Activated CD4-positive, alpha-beta T cell treated with anti-CD3 and anti-CD28 coated beads, Interleukin-10, Interleukin-2, amounts not matched to agents 100 ng/mL and 50 ng/mL, durations not matched to agents 16 hours and 8 hours (primary cell): ENCODE measurements at regions not wholly inside any gene's neighbourhood (a gene's known extent, or its start where the extent isn't known, plus 50 kb on each side); places are given as distances from the start of the nearest gene placed in this dataset.
"Not testable (repeated sequence)": the region's sequence is repeated elsewhere in the genome, so short reads cannot be mapped to it uniquely, and the experiment has no call there.

Experiments used
- DNase-seq: peaks from one replicate; pipeline ENCODE4 v3.0.0-alpha.2; 2020

DNA sequence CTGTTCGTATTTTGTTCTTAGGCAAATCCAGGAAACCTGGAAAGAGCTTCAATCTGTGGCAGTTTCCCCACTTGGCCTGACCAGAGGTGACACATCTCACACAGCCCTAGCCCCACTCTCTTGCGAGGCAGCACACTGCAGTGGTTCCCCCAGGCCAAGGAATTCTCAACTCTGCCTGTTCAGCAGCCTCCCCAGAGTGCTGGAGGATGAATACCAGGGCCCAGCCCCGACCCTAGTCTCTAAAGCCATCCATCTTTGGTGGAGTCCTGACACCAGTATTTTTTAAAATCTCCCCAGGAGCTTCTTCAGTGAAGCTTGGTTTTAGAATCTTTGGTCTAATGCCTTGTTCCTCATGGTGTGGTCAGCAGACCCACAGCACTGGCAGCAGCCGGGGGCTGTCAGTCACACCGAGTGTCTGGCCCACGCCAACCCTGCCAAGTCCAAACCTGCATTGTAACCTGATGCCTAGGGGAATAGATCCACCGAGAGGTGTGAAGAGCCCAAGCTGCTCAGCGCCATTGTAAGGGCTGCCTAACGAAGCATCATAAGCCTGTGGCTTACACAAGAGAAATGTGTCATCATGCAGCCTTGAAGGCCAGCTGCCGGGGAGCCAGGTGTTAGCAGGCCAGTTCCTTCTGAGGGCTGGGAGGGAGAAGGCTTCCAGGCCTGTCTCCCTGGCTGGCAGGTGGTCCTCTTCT is 428.7 kb upstream of the ID2 start:
- DNase-seq: no peak

DNA sequence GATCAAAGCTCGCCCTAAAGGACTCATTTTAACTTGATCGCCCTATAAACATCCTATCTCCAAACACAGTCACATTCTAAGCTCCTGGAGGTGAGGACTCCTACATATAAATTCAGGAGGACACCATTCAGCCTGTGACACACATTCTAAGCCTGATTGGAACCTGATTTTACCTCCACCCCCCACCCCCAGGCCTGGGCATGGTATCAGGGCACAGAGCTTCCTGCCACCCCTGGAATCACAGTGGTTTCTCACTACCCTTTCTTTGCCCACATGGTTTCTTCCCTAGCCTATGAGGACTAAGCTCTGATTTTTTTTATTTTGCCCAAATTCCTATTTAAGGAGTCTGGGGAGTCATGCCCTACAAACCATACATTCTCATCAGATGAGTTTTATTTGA is 428.1 kb upstream of the ID2 start:
- no peak for DNase-seq

DNA sequence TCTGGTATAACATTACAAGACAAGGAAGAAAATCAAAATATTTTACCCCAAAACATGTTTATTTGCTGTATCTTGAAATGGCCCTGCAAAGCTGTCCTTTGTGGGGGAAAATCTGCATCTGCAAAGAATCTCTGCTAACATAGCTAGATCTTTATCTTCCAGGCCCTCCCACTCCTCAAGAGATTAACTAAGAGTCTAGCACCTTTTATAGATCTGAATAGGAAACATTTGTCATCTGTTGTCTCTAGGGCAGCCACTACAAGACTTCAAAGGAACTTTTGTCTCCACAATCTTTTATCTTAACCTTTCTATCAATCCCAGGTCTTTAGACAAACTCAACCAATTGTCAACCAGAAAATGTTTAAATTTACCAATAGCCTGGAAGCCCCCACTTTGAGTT is 427.6 kb upstream of the ID2 start:
- not testable (repeated sequence) for DNase-seq

GRCh38 chr2:8254791-8255447 is 426.9 kb upstream of the ID2 start:
- no peak for DNase-seq

DNA sequence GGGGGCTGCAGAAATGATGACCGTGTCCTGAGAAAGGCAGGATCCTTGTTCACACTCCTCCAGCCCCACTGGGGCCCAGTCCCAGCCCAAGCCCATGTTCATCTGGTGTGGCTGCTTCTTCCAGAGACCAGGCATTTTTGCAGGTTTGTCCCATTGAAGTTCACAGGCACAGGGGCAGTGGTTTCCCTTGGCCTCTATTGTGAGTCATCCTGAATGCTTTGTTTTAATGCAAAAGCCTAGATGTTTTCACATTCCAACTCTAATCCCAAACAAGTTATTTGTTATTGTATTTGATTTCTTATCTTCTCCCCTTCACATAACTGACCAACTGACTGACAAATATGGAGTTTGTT is 426.4 kb upstream of the ID2 start:
- DNase-seq: no peak

DNA sequence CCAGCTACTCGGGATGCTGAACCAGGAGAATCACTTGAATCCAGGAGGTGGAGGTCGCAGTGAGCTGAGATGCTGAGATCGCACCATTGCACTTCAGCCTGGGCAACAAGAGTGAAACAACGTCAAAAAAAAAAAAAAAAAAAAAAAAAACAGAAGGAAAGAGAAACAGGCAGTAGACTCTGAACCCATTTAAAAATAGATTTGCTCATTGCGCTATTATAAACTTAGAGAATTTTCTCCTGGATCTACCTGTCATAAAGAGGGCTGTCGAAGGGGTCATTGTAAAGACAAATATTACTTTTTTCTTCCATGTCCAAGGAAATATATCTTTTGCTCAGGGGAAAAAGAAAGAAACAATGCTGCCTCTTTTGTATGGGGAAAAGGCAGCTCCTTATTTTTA is 425.0 kb upstream of the ID2 start:
- DNase-seq: no peak

DNA sequence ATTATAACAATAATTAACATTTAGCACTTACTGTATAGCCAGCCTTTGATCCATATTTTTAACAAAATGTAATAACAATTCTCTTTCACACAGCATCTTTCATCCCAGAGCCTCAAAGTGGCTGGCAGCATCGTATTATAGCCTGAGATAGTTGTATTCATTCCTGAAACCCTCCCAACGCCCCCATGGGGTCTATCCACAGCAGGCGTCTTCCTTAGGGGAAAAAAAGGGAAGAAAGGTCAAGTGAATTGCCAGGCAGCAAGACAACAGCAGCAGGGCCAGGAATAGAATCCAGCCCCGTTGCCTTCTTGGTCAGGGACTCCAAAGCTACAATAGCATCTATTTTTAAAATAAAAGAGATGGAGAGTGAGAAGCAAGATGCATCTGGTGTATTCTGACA is 424.4 kb upstream of the ID2 start:
- DNase-seq: no peak

- no peak for DNase-seq
Observed at GRCh38 chr2:8258406-8258805, 423.4 kb upstream of the ID2 start.

DNA sequence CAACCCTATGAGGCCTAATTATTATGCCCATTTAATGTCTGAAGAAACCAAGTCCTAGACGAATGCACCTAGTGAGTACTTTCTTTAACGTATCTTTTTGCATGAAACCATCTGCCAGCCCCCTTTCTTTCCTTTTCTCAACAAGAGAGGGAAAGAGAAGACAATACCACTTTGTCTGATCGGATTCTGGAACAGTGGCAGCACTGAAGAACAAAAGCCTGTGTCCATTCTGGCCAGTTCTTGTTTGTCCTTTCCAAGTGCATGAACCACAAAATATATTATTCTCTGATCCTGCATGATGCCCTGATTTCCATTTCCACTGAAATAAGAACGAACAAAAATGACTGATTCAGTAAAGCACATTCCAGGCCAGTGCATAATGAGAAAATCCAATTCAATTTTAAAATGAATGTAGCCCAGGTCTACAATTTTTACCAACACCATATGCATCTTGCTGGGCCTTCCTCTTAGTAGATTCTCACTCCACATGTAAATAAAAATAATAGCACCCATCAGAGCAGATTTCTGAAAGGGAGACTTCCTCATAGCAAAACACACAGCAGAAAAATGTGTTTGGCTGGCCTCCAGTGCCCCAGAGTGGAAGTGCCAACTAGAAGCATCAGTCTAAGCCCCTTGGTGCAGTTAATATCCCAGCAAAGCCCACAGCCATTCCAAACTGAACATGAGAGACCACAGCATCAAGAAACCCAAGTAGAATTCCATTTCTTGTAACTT is 422.6 kb upstream of the ID2 start:
- DNase-seq: no peak

GRCh38 chr2:8259841-8260178 is 422.0 kb upstream of the ID2 start:
- no peak for DNase-seq

DNA sequence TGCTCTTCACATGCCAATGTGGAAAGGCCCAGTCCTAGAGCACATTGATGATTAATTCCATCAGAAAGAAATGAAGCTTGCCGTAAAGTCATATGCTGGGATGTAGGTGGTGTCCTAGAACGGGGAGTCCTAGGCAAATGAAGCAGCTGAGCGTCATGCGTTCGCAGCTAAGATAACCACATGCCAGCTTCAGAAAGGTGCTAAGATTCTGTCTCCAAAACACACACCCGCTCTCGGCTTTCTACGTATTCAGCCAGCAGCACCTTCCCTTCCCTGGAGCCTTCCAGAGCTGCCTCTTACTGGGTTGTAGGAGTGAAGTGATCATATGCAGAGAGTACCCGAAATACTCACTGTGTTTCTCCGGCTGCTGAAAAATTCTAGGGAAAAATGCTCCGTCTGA is 421.6 kb upstream of the ID2 start:
- no peak for DNase-seq

GRCh38 chr2:8263901-8264300 is 418.0 kb upstream of the ID2 start:
- DNase-seq: no peak

DNA sequence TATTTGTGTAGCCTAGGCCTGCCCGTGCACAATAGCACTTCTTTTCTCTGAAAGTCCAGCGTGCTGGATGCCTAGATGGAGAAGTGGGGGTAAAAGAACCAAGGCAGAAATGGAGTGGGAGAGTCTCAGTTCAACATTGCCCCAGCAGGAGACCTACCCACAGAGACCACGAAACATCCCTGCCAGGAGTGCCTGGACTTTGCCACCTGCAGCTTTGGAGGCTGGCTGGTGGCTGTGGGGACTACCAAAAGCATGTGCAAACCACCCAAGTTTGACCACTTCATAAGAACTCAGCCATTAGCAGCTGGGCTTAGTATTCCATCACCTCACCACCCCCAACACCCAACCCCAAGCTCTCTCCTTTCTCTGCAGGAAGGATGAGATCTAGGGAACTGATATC is 416.9 kb upstream of the ID2 start:
- no peak for DNase-seq

GRCh38 chr2:8265476-8266226 is 416.2 kb upstream of the ID2 start:
- DNase-seq: no peak

- no peak for DNase-seq
Observed at GRCh38 chr2:8266563-8266962, 415.3 kb upstream of the ID2 start.

DNA sequence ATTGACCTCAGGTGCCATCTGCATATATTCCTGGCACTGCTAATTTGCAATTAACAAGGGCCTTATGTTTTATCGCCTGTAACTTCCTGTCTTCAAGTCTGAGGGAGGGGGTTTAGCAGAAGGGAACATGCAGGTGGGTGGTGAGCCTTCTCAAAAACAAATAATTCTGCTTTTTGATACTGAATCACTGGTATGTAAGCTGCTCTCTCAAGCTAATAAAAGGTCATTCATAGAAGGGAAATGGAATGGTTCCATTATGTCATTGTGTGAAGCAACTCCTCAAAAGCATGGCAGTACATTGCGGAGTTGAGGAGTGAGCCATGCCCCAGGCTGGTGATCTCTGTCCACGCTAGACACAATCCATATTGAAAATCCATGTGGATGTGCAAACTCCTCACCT is 414.8 kb upstream of the ID2 start:
- no peak for DNase-seq

GRCh38 chr2:8267721-8268120 is 414.1 kb upstream of the ID2 start:
- DNase-seq: no peak

GRCh38 chr2:8268172-8268783 is 413.6 kb upstream of the ID2 start:
- no peak for DNase-seq

DNA sequence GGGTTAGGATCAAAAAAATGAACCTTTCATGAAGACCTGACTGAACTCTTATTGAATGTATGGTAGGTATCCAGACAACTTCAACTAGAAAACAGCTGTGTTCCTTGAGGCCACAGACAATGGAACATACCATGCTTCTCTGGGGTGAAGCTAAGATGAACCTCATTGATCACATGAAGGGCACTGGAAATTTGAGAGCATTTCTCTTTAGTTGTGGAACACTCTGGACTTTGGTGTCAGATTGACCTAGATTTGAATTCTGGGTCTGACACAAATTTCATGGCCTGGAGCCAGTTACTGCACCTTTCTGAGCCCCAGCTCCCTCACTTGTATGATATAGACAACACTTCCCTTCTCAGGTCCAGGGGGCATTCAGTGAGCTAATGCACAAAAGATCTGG is 411.2 kb upstream of the ID2 start:
- DNase-seq: no peak

- DNase-seq: no peak
Observed at GRCh38 chr2:8271461-8271860, 410.4 kb upstream of the ID2 start.

DNA sequence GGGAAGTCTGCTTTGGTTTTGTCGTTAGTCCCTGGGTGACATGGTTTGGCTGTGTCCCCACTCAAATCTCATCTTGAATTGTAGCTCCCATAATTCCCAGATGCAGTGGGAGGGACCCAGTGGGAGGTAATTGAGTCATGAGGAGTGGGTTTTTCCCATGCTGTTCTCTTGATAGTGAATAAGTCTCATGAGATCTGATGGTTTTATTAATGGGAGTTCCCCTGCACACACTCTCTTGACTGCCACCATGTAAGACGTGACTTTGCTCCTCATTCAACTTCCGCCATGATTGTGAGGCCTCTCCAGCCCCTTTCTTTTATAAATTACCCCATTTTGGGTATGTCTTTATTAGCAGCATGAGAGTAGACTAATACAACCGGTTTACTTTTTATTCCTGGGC is 405.8 kb upstream of the ID2 start:
- DNase-seq: no peak

GRCh38 chr2:8277921-8278571 is 403.8 kb upstream of the ID2 start:
- peak; percentile 35 for DNase-seq
